ENCODE measurements at regions not wholly inside any gene's neighbourhood (a gene's known extent, or its start where the extent isn't known, plus 50 kb on each side); places are given as distances from the start of the nearest gene placed in this dataset.

DNA sequence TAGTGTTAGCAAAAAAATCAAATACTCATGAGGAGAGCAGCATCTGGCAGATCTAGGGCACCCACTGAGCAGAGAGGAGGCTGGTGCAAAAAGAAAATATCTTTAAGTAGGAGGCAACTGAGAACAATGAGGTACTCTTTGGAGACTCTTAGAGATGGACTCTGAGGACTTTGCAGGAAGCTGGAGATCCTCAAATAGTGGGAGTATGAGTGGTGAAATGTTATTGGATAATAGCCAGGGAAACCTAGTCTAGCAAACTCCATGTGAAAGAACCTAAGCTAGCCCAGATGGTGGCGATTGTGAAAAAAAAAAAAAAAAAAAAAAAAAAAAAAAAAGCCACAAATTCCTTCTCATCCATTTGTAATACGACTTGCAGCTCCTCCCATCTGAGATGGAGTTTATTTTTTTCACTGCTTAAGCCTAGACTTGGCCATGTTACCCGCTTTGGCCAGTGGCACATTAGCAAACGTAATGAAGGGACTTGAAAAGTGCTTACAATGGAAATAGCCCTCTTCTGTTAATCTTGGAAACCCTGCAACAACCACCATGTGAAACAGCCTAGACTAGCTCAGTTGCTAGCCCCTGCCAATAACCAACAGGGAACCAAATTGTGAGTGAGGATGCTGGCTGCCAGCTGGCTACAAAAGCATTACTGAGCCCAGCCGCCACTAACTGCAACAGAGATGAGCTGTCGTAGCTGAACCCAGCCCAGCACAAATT lies 476.2 kb downstream of the KLF12 start:
- Histone ChIP-seq H3K56ac (ENCODE audit: extremely low read depth, insufficient read depth, low read length) (no peak overlapping the region), H3K23ac (ENCODE audit: low read depth, low read length) (no peak overlapping the region), H3K9me3 (ENCODE audit: control insufficient read depth, insufficient read depth, low read length) (peaks cover 1% of the 10 kb centered on the region; the same call in 1 of the 2 replicates), H2AK9ac (replicated peaks; ENCODE audit: low read depth, low read length, poor library complexity) (no peak overlapping the region), H3K18ac (ENCODE audit: low read depth, low read length) (no peak overlapping the region), H3K27ac (ENCODE audit: insufficient read depth, low read length) (no peak overlapping the region), H3K79me1 (ENCODE audit: low read depth in 1 of 2, low read length in 2 of 2) (no peaks in the 10 kb centered on the region), H2AFZ (replicated peaks; ENCODE audit: low read length, poor library complexity) (no peak overlapping the region), H4K20me1 (ENCODE audit: insufficient read depth, low read length) (no peaks in the 10 kb centered on the region), H3K4me1 (ENCODE audit: control insufficient read depth, insufficient read depth, low read length) (no peaks in the 10 kb centered on the region), H2BK20ac (ENCODE audit: low read depth, low read length) (no peak overlapping the region), H3K36me3 (ENCODE audit: control insufficient read depth, insufficient read depth, low read length) (no peaks in the 10 kb centered on the region), H3K4me3 (ENCODE audit: insufficient read depth, low read depth, low read length) (no peak overlapping the region), H3K9ac (ENCODE audit: low read depth, low read length) (no peak overlapping the region), H2AK5ac (ENCODE audit: low read depth, low read length) (no peak overlapping the region), H3K4ac (ENCODE audit: low read depth, low read length) (no peak overlapping the region), H4K91ac (ENCODE audit: insufficient read depth, low read depth, low read length) (no peak overlapping the region), H3K4me2 (ENCODE audit: low read depth, low read length) (no peak overlapping the region), H4K5ac (ENCODE audit: low read depth, low read length) (no peak overlapping the region), H3K27me3 (ENCODE audit: control insufficient read depth, insufficient read depth, low read length) (no peaks in the 10 kb centered on the region), H2BK5ac (ENCODE audit: low read depth, low read length, poor library complexity, severe bottlenecking) (no peak overlapping the region), H2BK15ac (ENCODE audit: low read depth, low read length) (no peak overlapping the region), H4K8ac (ENCODE audit: low read depth in 2 of 2, low read length in 2 of 2) (no peak overlapping the region), H3K9me1 (ENCODE audit: insufficient read depth, low read length) (no peaks in the 10 kb centered on the region), H2BK120ac (ENCODE audit: low read depth, low read length) (no peak overlapping the region), H3K14ac (replicated peaks; ENCODE audit: low read depth, low read length) (no peak overlapping the region)
- intact Hi-C loops (cut with micrococcal nuclease): no loop called here
- ChIA-PET POLR2A (ENCODE audit: unreplicated experiment) (no interaction called here), CTCF (no interaction called here)
- TF ChIP-seq RAD21 (IDR thresholded peaks at IDR 0.05; ENCODE audit: low read length): no peak
- TF ChIP-seq, protein P1, sequence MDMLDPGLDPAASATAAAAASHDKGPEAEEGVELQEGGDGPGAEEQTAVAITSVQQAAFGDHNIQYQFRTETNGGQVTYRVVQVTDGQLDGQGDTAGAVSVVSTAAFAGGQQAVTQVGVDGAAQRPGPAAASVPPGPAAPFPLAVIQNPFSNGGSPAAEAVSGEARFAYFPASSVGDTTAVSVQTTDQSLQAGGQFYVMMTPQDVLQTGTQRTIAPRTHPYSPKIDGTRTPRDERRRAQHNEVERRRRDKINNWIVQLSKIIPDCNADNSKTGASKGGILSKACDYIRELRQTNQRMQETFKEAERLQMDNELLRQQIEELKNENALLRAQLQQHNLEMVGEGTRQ (IDR thresholded peaks at IDR 0.05; ENCODE audit: low read depth, low read length): no peak
- TF ChIP-seq RCOR1 (IDR thresholded peaks at IDR 0.05; ENCODE audit: insufficient replicate concordance, low read length): no peak
- TF ChIP-seq, protein P2, sequence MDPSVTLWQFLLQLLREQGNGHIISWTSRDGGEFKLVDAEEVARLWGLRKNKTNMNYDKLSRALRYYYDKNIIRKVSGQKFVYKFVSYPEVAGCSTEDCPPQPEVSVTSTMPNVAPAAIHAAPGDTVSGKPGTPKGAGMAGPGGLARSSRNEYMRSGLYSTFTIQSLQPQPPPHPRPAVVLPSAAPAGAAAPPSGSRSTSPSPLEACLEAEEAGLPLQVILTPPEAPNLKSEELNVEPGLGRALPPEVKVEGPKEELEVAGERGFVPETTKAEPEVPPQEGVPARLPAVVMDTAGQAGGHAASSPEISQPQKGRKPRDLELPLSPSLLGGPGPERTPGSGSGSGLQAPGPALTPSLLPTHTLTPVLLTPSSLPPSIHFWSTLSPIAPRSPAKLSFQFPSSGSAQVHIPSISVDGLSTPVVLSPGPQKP (IDR thresholded peaks at IDR 0.05; ENCODE audit: borderline replicate concordance, low read depth, low read length): no peak
- no peak for TF ChIP-seq BHLHE40 (IDR thresholded peaks at IDR 0.05; ENCODE audit: low read depth, low read length)
- ATAC-seq (ENCODE audit: low read depth) (no peak), DNase-seq (no peak)
- WGBS, 2 experiments (ENCODE audit: extremely low coverage in 2 of 2, insufficient read length in 1 of 2): no CpG with 5 or more reads among the region's 6 CpGs
- no TSS peak for BruUV-seq (replicated peaks)
- dilution Hi-C loops (cut with HindIII; ENCODE audit: low sequenced_read_pairs, unreplicated experiment): no loop called here
- in situ Hi-C loops (cut with MboI; ENCODE audit: low sequenced_read_pairs): no loop called here
